ENCODE measurements at regions not wholly inside any gene's neighbourhood (a gene's known extent, or its start where the extent isn't known, plus 50 kb on each side); places are given as distances from the start of the nearest gene placed in this dataset.

DNA sequence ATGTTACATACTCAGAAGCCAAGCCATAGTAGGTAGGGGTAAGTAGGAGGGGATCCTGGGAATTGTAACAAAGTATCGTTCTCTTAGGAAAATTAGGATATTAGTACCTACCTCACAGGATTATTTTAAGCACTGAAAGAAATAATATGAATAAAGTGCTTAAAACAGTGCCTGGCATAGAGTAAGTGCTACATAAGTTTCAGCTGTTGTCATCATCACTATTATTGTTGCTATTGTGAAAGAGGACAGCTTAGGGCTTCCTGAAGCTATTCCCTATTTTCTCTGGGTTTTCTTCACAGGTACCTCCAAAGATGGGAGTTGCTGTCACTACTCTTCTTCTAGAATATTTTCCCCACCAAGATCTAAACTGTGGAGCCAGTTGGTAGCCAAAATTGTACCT, 443.7 kb upstream of the FGF16 start:
- no peak for TF ChIP-seq SMC3 (IDR thresholded peaks at IDR 0.05; ENCODE audit: low read depth, low read length)
- no peak for TF ChIP-seq MXI1 (IDR thresholded peaks at IDR 0.05; ENCODE audit: borderline replicate concordance, low read depth, low read length)
- TF ChIP-seq NFE2L2 (IDR thresholded peaks at IDR 0.05; ENCODE audit: low read depth, low read length) = no peak
- TF ChIP-seq RCOR1 (IDR thresholded peaks at IDR 0.05; ENCODE audit: insufficient replicate concordance, low read length) = no peak
- no peak for TF ChIP-seq RAD21 (IDR thresholded peaks at IDR 0.05; ENCODE audit: low read length)
- TF ChIP-seq FOS (IDR thresholded peaks at IDR 0.05; ENCODE audit: low read depth, low read length) = no peak
- TF ChIP-seq RFX5 (IDR thresholded peaks at IDR 0.05; ENCODE audit: low read depth, low read length) = no peak
- no peak for TF ChIP-seq MAFK (IDR thresholded peaks at IDR 0.05; ENCODE audit: low read depth, low read length)
- TF ChIP-seq, protein P1, sequence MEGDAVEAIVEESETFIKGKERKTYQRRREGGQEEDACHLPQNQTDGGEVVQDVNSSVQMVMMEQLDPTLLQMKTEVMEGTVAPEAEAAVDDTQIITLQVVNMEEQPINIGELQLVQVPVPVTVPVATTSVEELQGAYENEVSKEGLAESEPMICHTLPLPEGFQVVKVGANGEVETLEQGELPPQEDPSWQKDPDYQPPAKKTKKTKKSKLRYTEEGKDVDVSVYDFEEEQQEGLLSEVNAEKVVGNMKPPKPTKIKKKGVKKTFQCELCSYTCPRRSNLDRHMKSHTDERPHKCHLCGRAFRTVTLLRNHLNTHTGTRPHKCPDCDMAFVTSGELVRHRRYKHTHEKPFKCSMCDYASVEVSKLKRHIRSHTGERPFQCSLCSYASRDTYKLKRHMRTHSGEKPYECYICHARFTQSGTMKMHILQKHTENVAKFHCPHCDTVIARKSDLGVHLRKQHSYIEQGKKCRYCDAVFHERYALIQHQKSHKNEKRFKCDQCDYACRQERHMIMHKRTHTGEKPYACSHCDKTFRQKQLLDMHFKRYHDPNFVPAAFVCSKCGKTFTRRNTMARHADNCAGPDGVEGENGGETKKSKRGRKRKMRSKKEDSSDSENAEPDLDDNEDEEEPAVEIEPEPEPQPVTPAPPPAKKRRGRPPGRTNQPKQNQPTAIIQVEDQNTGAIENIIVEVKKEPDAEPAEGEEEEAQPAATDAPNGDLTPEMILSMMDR (conservative IDR thresholded peaks at IDR 0.05; ENCODE audit: low read depth, low read length) = no peak
- no peaks in the 10 kb centered on the region for H3K36me3 ChIP-seq (ENCODE audit: control insufficient read depth, insufficient read depth, low read length)
- WGBS, 2 experiments (ENCODE audit: extremely low coverage in 2 of 2, insufficient read length in 1 of 2) = no CpG with 5 or more reads among the region's 1 CpG
- no peak overlapping the region for H3K4ac ChIP-seq (ENCODE audit: low read depth, low read length)
- ChIA-PET CTCF (no interaction called here), POLR2A (ENCODE audit: unreplicated experiment) (no interaction called here)
- no peak overlapping the region for H3K18ac ChIP-seq (ENCODE audit: low read depth, low read length)
- H3K23ac ChIP-seq (ENCODE audit: low read depth, low read length) = no peak overlapping the region
- no peak overlapping the region for H3K9ac ChIP-seq (ENCODE audit: low read depth, low read length)
- no peak overlapping the region for H2BK5ac ChIP-seq (ENCODE audit: low read depth, low read length, poor library complexity, severe bottlenecking)
- no peaks in the 10 kb centered on the region for H4K20me1 ChIP-seq (ENCODE audit: insufficient read depth, low read length)
- H3K4me2 ChIP-seq (ENCODE audit: low read depth, low read length) = no peak overlapping the region
- H3K4me3 ChIP-seq (ENCODE audit: insufficient read depth, low read depth, low read length) = no peak overlapping the region
- H2BK120ac ChIP-seq (ENCODE audit: low read depth, low read length) = no peak overlapping the region
- intact Hi-C loops (cut with micrococcal nuclease) (no loop called here), in situ Hi-C loops (cut with MboI; ENCODE audit: low sequenced_read_pairs) (no loop called here), dilution Hi-C loops (cut with HindIII; ENCODE audit: low sequenced_read_pairs, unreplicated experiment) (no loop called here)
- no peaks in the 10 kb centered on the region; the same call in 1 of the 2 replicates for H3K9me3 ChIP-seq (ENCODE audit: control insufficient read depth, insufficient read depth, low read length)
- H4K91ac ChIP-seq (ENCODE audit: insufficient read depth, low read depth, low read length) = no peak overlapping the region
- no peak overlapping the region for H3K14ac ChIP-seq (replicated peaks; ENCODE audit: low read depth, low read length)
- no peaks in the 10 kb centered on the region for H3K9me1 ChIP-seq (ENCODE audit: insufficient read depth, low read length)
- H3K79me1 ChIP-seq (ENCODE audit: low read depth in 1 of 2, low read length in 2 of 2) = no peaks in the 10 kb centered on the region
- no peak overlapping the region for H2AK5ac ChIP-seq (ENCODE audit: low read depth, low read length)
- no TSS peak for BruUV-seq (replicated peaks)
- H4K5ac ChIP-seq (ENCODE audit: low read depth, low read length) = no peak overlapping the region
- no peak overlapping the region for H2BK20ac ChIP-seq (ENCODE audit: low read depth, low read length)
- H3K27me3 ChIP-seq (ENCODE audit: control insufficient read depth, insufficient read depth, low read length) = no peaks in the 10 kb centered on the region
- DNase-seq (no peak), ATAC-seq (ENCODE audit: low read depth) (no peak)
- H3K27ac ChIP-seq (ENCODE audit: insufficient read depth, low read length) = no peak overlapping the region
- no peak overlapping the region for H2BK15ac ChIP-seq (ENCODE audit: low read depth, low read length)
- no peak overlapping the region for H2AK9ac ChIP-seq (replicated peaks; ENCODE audit: low read depth, low read length, poor library complexity)
- H3K4me1 ChIP-seq (ENCODE audit: control insufficient read depth, insufficient read depth, low read length) = no peaks in the 10 kb centered on the region
- H3K56ac ChIP-seq (ENCODE audit: extremely low read depth, insufficient read depth, low read length) = no peak overlapping the region
- no peak overlapping the region for H2AFZ ChIP-seq (replicated peaks; ENCODE audit: low read length, poor library complexity)
- no peak overlapping the region for H4K8ac ChIP-seq (ENCODE audit: low read depth in 2 of 2, low read length in 2 of 2)

All from IMR-90 (cell line).